ENCODE measurements at regions not wholly inside any gene's neighbourhood (a gene's known extent, or its start where the extent isn't known, plus 50 kb on each side); places are given as distances from the start of the nearest gene placed in this dataset.

- intact Hi-C loops (cut with DNase I): no loop called here
- no peak for ATAC-seq (ENCODE audit: poor library complexity)
- DNase-seq: no peak
These were observed 596.9 kb downstream of the NYAP2 start for GRCh38 chr2:225996462-225996828.

GRCh38 chr2:225995796-225996461, 596.4 kb downstream of the NYAP2 start:
- intact Hi-C loops (cut with DNase I): no loop called here
- DNase-seq (no peak), ATAC-seq (ENCODE audit: poor library complexity) (no peak)

GRCh38 chr2:225994748-225995405, 595.4 kb downstream of the NYAP2 start:
- intact Hi-C loops (cut with DNase I): no loop called here
- no peak for ATAC-seq (ENCODE audit: poor library complexity)
- no peak for DNase-seq

- ATAC-seq (ENCODE audit: poor library complexity): no peak
- DNase-seq: no peak
- intact Hi-C loops (cut with DNase I): no loop called here
These were observed 593.9 kb downstream of the NYAP2 start for GRCh38 chr2:225993430-225993829.

GRCh38 chr2:225989809-225990208, 590.3 kb downstream of the NYAP2 start:
- intact Hi-C loops (cut with DNase I): no loop called here
- no peak for ATAC-seq (ENCODE audit: poor library complexity)
- no peak for DNase-seq

- DNase-seq: no peak
- intact Hi-C loops (cut with DNase I): no loop called here
- no peak for ATAC-seq (ENCODE audit: poor library complexity)
These were observed 580.9 kb downstream of the NYAP2 start for GRCh38 chr2:225980372-225980771.

GRCh38 chr2:225971433-225971832, 571.9 kb downstream of the NYAP2 start:
- intact Hi-C loops (cut with DNase I): no loop called here
- DNase-seq: no peak
- ATAC-seq (ENCODE audit: poor library complexity): no peak

- DNase-seq: no peak
- no peak for ATAC-seq (ENCODE audit: poor library complexity)
- intact Hi-C loops (cut with DNase I): no loop called here
These were observed 549.4 kb downstream of the NYAP2 start for GRCh38 chr2:225948903-225949302.

GRCh38 chr2:225938991-225939390, 539.5 kb downstream of the NYAP2 start:
- ATAC-seq (ENCODE audit: poor library complexity) (no peak), DNase-seq (no peak)
- intact Hi-C loops (cut with DNase I): no loop called here

GRCh38 chr2:225937625-225938187, 538.2 kb downstream of the NYAP2 start:
- intact Hi-C loops (cut with DNase I): no loop called here
- ATAC-seq (ENCODE audit: poor library complexity): no peak
- DNase-seq: no peak

- intact Hi-C loops (cut with DNase I): no loop called here
- DNase-seq (no peak), ATAC-seq (ENCODE audit: poor library complexity) (no peak)
These were observed 533.4 kb downstream of the NYAP2 start for GRCh38 chr2:225932811-225933413.

- DNase-seq: no peak
- no peak for ATAC-seq (ENCODE audit: poor library complexity)
These were observed 531.2 kb downstream of the NYAP2 start for GRCh38 chr2:225930687-225931086.

GRCh38 chr2:225920621-225921220, 521.2 kb downstream of the NYAP2 start:
- ATAC-seq (ENCODE audit: poor library complexity) (no peak), DNase-seq (no peak)
- intact Hi-C loops (cut with DNase I): no loop called here

More at GRCh38 chr2:225930687-225931086, 531.2 kb downstream of the NYAP2 start:
- intact Hi-C loops (cut with DNase I): no loop called here

GRCh38 chr2:225916692-225917091, 517.2 kb downstream of the NYAP2 start:
- intact Hi-C loops (cut with DNase I): no loop called here
- ATAC-seq (ENCODE audit: poor library complexity): no peak
- DNase-seq: no peak

GRCh38 chr2:225911019-225911418, 511.5 kb downstream of the NYAP2 start:
- ATAC-seq (ENCODE audit: poor library complexity) (no peak), DNase-seq (no peak)
- intact Hi-C loops (cut with DNase I): no loop called here

- intact Hi-C loops (cut with DNase I): no loop called here
- DNase-seq: no peak
These were observed 495.6 kb downstream of the NYAP2 start for GRCh38 chr2:225895126-225895525.

GRCh38 chr2:225894236-225894980, 494.9 kb downstream of the NYAP2 start:
- intact Hi-C loops (cut with DNase I): no loop called here
- ATAC-seq (ENCODE audit: poor library complexity) (no peak), DNase-seq (no peak)

More at GRCh38 chr2:225895126-225895525, 495.6 kb downstream of the NYAP2 start:
- ATAC-seq (ENCODE audit: poor library complexity): no peak

- ATAC-seq (ENCODE audit: poor library complexity) (no peak), DNase-seq (no peak)
- intact Hi-C loops (cut with DNase I): no loop called here
These were observed 493.6 kb downstream of the NYAP2 start for GRCh38 chr2:225893151-225893550.

- intact Hi-C loops (cut with DNase I): no loop called here
- ATAC-seq (ENCODE audit: poor library complexity): no peak
- no peak for DNase-seq
These were observed 492.3 kb downstream of the NYAP2 start for GRCh38 chr2:225891771-225892170.

All from Right ventricle myocardium superior (tissue), 1 donor.